Neural crest cell (in vitro differentiated cells): ENCODE measurements at regions not wholly inside any gene's neighbourhood (a gene's known extent, or its start where the extent isn't known, plus 50 kb on each side); places are given as distances from the start of the nearest gene placed in this dataset.

ENCODE experiments used
- DNase-seq: peaks from one replicate; pipeline ENCODE4 v3.0.0; 2021; ENCODE audit warnings: low read depth, mixed read lengths, low spot score
- H3K27ac Mint-ChIP-seq: one replicate; pipeline ENCODE4 v1.8.0; 2021; ENCODE audit warnings: mild to moderate bottlenecking, mixed read lengths; ENCODE audit not compliant: unreplicated experiment
- H3K27me3 Mint-ChIP-seq: 2 replicates; pipeline ENCODE4 v1.8.0; 2021; ENCODE audit warnings: low read depth, mild to moderate bottlenecking, mixed read lengths
- H3K36me3 Mint-ChIP-seq: 2 replicates; pipeline ENCODE4 v1.8.0; 2021; ENCODE audit warnings: low read depth, mild to moderate bottlenecking, mixed read lengths
- H3K4me1 Mint-ChIP-seq: 2 replicates; pipeline ENCODE4 v1.8.0; 2021; ENCODE audit warnings: mixed read lengths
- H3K4me3 Mint-ChIP-seq: one replicate; pipeline ENCODE4 v1.8.0; 2021; ENCODE audit warnings: mild to moderate bottlenecking, mixed read lengths
- H3K9me3 Mint-ChIP-seq: 2 replicates; pipeline ENCODE4 v1.8.0; 2021; ENCODE audit warnings: mixed read lengths
- TF ChIP-seq, protein P1 (sequence below): fragments of 200-600 bp; sonication (generic); conservative IDR thresholded peaks from 2 replicates; pipeline ENCODE4 v1.5.0; 2021; ENCODE audit warnings: antibody characterized with exemption, mild to moderate bottlenecking

GRCh38 chr10:63940277-63940922 is 419.2 kb downstream of the REEP3 start:
- Mint-ChIP-seq H3K27ac (no peak overlapping the region), H3K4me3 (no peak overlapping the region), H3K9me3 (no peaks in the 10 kb centered on the region), H3K36me3 (no peaks in the 10 kb centered on the region), H3K27me3 (no peaks in the 10 kb centered on the region), H3K4me1 (no peaks in the 10 kb centered on the region)
- TF ChIP-seq, protein P1, sequence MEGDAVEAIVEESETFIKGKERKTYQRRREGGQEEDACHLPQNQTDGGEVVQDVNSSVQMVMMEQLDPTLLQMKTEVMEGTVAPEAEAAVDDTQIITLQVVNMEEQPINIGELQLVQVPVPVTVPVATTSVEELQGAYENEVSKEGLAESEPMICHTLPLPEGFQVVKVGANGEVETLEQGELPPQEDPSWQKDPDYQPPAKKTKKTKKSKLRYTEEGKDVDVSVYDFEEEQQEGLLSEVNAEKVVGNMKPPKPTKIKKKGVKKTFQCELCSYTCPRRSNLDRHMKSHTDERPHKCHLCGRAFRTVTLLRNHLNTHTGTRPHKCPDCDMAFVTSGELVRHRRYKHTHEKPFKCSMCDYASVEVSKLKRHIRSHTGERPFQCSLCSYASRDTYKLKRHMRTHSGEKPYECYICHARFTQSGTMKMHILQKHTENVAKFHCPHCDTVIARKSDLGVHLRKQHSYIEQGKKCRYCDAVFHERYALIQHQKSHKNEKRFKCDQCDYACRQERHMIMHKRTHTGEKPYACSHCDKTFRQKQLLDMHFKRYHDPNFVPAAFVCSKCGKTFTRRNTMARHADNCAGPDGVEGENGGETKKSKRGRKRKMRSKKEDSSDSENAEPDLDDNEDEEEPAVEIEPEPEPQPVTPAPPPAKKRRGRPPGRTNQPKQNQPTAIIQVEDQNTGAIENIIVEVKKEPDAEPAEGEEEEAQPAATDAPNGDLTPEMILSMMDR, result no peak
- no peak for DNase-seq

- Mint-ChIP-seq H3K27ac (no peak overlapping the region), H3K27me3 (no peaks in the 10 kb centered on the region), H3K9me3 (peaks cover 6% of the 10 kb centered on the region), H3K4me1 (no peaks in the 10 kb centered on the region), H3K4me3 (no peak overlapping the region), H3K36me3 (no peaks in the 10 kb centered on the region)
- no peak for DNase-seq
- TF ChIP-seq, protein P1, result no peak
Observed at GRCh38 chr10:63964406-63964805, 443.2 kb downstream of the REEP3 start.

GRCh38 chr10:63965846-63966245 is 444.6 kb downstream of the REEP3 start:
- TF ChIP-seq, protein P1, result no peak
- Mint-ChIP-seq H3K4me1 (no peaks in the 10 kb centered on the region), H3K27ac (no peak overlapping the region), H3K9me3 (peaks cover 6% of the 10 kb centered on the region), H3K27me3 (no peaks in the 10 kb centered on the region), H3K4me3 (no peak overlapping the region), H3K36me3 (no peaks in the 10 kb centered on the region)
- no peak for DNase-seq

GRCh38 chr10:63972949-63973827 is 452.0 kb downstream of the REEP3 start:
- TF ChIP-seq, protein P1, result no peak
- Mint-ChIP-seq H3K27ac (no peak overlapping the region), H3K4me1 (no peaks in the 10 kb centered on the region), H3K27me3 (no peaks in the 10 kb centered on the region), H3K9me3 (peaks cover 17% of the 10 kb centered on the region), H3K36me3 (peaks cover 3% of the 10 kb centered on the region), H3K4me3 (no peak overlapping the region)
- DNase-seq, result no peak

DNA sequence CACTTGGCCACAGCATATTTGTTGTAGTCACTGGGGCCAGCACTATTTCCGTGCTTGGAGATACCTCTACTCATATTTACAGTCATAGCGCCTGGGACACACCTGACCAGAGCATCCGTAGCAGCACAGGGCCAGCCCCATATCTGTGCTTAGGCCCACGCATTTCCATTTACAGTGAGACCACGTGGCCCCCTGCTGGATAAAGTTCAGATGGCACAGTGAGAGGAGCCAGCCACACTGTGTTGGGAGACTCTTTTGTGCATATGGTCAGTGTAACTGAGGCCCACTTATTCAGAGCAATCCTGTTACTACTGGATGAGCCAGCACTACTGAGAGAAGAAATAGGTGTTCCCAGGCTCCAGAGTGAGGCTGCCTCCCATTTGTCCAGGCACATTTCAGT is 455.3 kb downstream of the REEP3 start:
- TF ChIP-seq, protein P1, result peak; percentile 63
- H3K27me3 Mint-ChIP-seq, result no peaks in the 10 kb centered on the region
- no peaks in the 10 kb centered on the region for H3K4me1 Mint-ChIP-seq
- peaks cover 3% of the 10 kb centered on the region for H3K36me3 Mint-ChIP-seq
- no peak overlapping the region for H3K27ac Mint-ChIP-seq
- H3K4me3 Mint-ChIP-seq, result no peak overlapping the region
- peaks cover 8% of the 10 kb centered on the region for H3K9me3 Mint-ChIP-seq
- DNase-seq, result peak; percentile 51
